A549 (cell line): ENCODE measurements at regions not wholly inside any gene's neighbourhood (a gene's known extent, or its start where the extent isn't known, plus 50 kb on each side); places are given as distances from the start of the nearest gene placed in this dataset.
A peak's percentile ranks its signal among the peaks of the same experiment; 100 is the strongest.

Experiments used
- ATAC-seq, 2 experiments: fragments of 200-7000 bp in 1 of 2; fragments of >200 bp in 1 of 2; cut with Nextera tagmentation in 1 of 2; cut with Tn5 transposase in 1 of 2; 3 replicates each; pipeline versions ENCODE4 v1.8.0 to v1.9.1; 2018 to 2020; ENCODE audit warnings: mild to moderate bottlenecking in 1 of 2, moderate library complexity in 1 of 2
- CTCF ChIA-PET: fragments of 300-600 bp; sonication (Branson Sonifier 250); formaldehyde crosslinking; extraction: SDS; loops from one replicate; lab custom pipeline; 2021; ENCODE audit warnings: antibody characterized with exemption, inconsistent platforms; lab: Yijun Ruan, JAX
- POLR2A ChIA-PET: fragments of 350-600 bp; formaldehyde crosslinking; extraction: SDS; loops from one replicate; lab custom pipeline; 2021; ENCODE audit warnings: antibody characterized with exemption, inconsistent platforms; lab: Yijun Ruan, JAX
- DNase-seq, 2 experiments: peaks; one replicate each; pipeline versions ENCODE4 v3.0.0 to v3.0.0-alpha.2; 2011 to 2016; ENCODE audit warnings: low read depth in 1 of 2, low spot score in 1 of 2
- FAIRE-seq: peaks from 2 replicates; lab custom pipeline; 2011; peaks lifted over from hg19 to GRCh38; lab: Jason Lieb, UNC
- H3K27ac ChIP-seq, 2 experiments: fragments of >200 bp; sonication (Bioruptor Twin); formaldehyde crosslinking; 3 replicates each; pipeline ENCODE4 v1.5.1; 2016 to 2017
- H3K4me1 ChIP-seq: fragments of >200 bp; sonication (Bioruptor Twin); formaldehyde crosslinking; 3 replicates; pipeline ENCODE4 v1.6.1; 2016
- H3K4me2 ChIP-seq: fragments of >200 bp; sonication (Bioruptor Twin); formaldehyde crosslinking; 3 replicates; pipeline ENCODE4 v1.6.1; 2016
- H3K4me3 ChIP-seq: fragments of >200 bp; sonication (Bioruptor Twin); formaldehyde crosslinking; 3 replicates; pipeline ENCODE4 v1.5.1; 2016
- H3K9me3 ChIP-seq: fragments of >200 bp; sonication (Bioruptor Twin); formaldehyde crosslinking; 3 replicates; pipeline ENCODE4 v1.6.1; 2016
- ESRRA ChIP-seq: fragments of 150-350 bp; IDR thresholded peaks from 2 replicates; pipeline ENCODE4 v1.6.1; 2014; ENCODE audit warnings: mild to moderate bottlenecking, low read length, borderline replicate concordance
- GATA3 ChIP-seq: IDR thresholded peaks from 2 replicates; pipeline ENCODE4 v1.6.1; 2012; ENCODE audit warnings: borderline replicate concordance
- HDAC2 ChIP-seq: fragments of 200-600 bp; sonication (generic); IDR thresholded peaks from 2 replicates; pipeline ENCODE4 v1.6.1; 2016
- JUN ChIP-seq, 2 experiments: fragments of >200 bp; sonication (Bioruptor Twin); formaldehyde crosslinking; IDR thresholded peaks; 2 replicates in 1 of 2; 3 replicates in 1 of 2; pipeline ENCODE4 v1.6.1; 2016 to 2017
- MAFK ChIP-seq: fragments of 450-650 bp; IDR thresholded peaks from 2 replicates; pipeline ENCODE4 v1.6.1; 2014; ENCODE audit not compliant: partially characterized antibody
- MAZ ChIP-seq: fragments of 150-350 bp; IDR thresholded peaks from 2 replicates; pipeline ENCODE4 v1.6.1; 2014; ENCODE audit warnings: antibody characterized with exemption, low read depth, low read length, borderline replicate concordance
- MYC ChIP-seq: IDR thresholded peaks from 2 replicates; pipeline ENCODE4 v1.6.1; 2012; ENCODE audit warnings: mild to moderate bottlenecking, inconsistent platforms, low read length, improper control_type of control experiment, borderline replicate concordance
- POLR2AphosphoS2 ChIP-seq: conservative IDR thresholded peaks from 2 replicates; pipeline ENCODE4 v1.6.1; 2012; ENCODE audit warnings: low read length, improper control_type of control experiment, inconsistent platforms
- RNF2 ChIP-seq: fragments of 200-600 bp; sonication (generic); IDR thresholded peaks from 2 replicates; pipeline ENCODE4 v1.6.1; 2016; ENCODE audit warnings: low read depth, mild to moderate bottlenecking, antibody characterized with exemption, moderate library complexity, borderline replicate concordance
- SREBF2 ChIP-seq: fragments of 450-650 bp; IDR thresholded peaks from 2 replicates; pipeline ENCODE4 v1.6.1; 2014; ENCODE audit warnings: mild to moderate bottlenecking, moderate library complexity
- TP53 ChIP-seq: fragments of 250-450 bp; sonication (Bioruptor Pico); IDR thresholded peaks from 2 replicates; pipeline ENCODE4 v1.5.0; 2021; ENCODE audit warnings: mild to moderate bottlenecking, moderate library complexity
- ZC3H11A ChIP-seq: fragments of 450-650 bp; IDR thresholded peaks from 2 replicates; pipeline ENCODE4 v1.6.1; 2014; ENCODE audit warnings: antibody characterized with exemption, mild to moderate bottlenecking
- WGBS: methylation state at CpG from one replicate; pipeline ENCODE4 v1.1.6; 2017; ENCODE audit errors: missing lambda C conversion rate; 5-methylcytosine and 5-hydroxymethylcytosine counted together
- TF ChIP-seq, protein P1 (sequence below): IDR thresholded peaks from 2 replicates; pipeline ENCODE4 v1.6.1; 2012
- TF ChIP-seq, protein P2 (sequence below): fragments of >200 bp; sonication (Bioruptor Twin); formaldehyde crosslinking; IDR thresholded peaks from 2 replicates; pipeline ENCODE4 v1.6.1; 2016
- TF ChIP-seq, protein P3 (sequence below): fragments of >200 bp; sonication (Bioruptor Twin); formaldehyde crosslinking; IDR thresholded peaks from 3 replicates; pipeline ENCODE4 v1.5.1; 2016
- TF ChIP-seq, protein P4 (sequence below): fragments of 200-600 bp; sonication (generic); IDR thresholded peaks from 2 replicates; pipeline ENCODE4 v1.6.1; 2016; ENCODE audit warnings: antibody characterized with exemption, mild to moderate bottlenecking, moderate library complexity

DNA sequence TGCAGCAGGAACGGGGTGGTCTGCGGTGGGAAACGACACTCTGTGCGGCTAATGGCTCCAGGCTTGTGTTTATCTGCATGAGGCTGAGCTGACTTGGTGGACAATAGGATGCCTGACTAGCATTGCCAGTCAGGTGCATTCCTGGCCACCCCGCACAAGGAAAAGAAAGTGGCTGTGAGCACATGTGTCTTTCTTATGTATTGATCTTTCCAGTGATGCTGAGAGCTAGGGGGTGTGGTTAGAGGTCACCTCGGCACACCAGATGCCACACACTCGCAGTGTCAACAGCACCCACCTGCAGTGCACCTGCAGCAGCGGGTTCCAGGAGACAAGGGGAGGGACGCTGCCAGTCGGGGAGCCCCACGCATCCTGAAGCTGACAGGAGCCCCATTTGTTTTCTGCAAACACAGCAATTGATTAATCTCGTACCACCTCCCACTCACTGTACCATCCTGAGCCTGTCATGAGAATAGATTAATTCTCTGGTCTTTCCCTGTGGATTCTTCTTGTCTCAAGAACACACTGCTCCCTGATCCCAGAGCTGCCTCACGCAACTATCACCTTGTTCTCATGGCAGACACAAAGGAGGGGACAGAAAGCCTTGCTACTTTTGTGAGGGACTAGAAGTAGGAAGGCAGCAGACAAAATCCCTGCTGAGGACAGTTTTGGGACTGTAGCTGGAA, 251.7 kb upstream of the WWC1 start:
- ATAC-seq (peak in 1 of 2 experiments; percentile 8; a peak in 1 of 6 replicates), DNase-seq (no peak), FAIRE-seq (no peak)
- WGBS = 1% methylated on average over 13 of the region's 13 CpGs
- Histone ChIP-seq H3K4me1 (0 out of 3 replicates have a peak, but pooled peaks cover 6% of the 10 kb centered on the region), H3K4me3 (peak overlapping the region; percentile 19; the same call in 2 of the 3 replicates), H3K27ac (no peak overlapping the region), H3K9me3 (no peaks in the 10 kb centered on the region), H3K4me2 (peak overlapping the region; percentile 50; the same call in 2 of the 3 replicates)
- ChIA-PET POLR2A (no interaction called here), CTCF (interaction anchor here (1.7 to 2.0 kb wide), 2 partner anchors 16 to 180 kb away, joined by 4 read pairs; no protein-coding TSS in a partner anchor)
- TF ChIP-seq ESRRA (no peak), MAZ (no peak), POLR2AphosphoS2 (no peak), RNF2 (no peak), GATA3 (no peak), TP53 (CRISPR knock-in tag) (no peak), ZC3H11A (no peak)
- TF ChIP-seq, protein P1, sequence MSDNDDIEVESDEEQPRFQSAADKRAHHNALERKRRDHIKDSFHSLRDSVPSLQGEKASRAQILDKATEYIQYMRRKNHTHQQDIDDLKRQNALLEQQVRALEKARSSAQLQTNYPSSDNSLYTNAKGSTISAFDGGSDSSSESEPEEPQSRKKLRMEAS = no peak
- TF ChIP-seq, protein P2, sequence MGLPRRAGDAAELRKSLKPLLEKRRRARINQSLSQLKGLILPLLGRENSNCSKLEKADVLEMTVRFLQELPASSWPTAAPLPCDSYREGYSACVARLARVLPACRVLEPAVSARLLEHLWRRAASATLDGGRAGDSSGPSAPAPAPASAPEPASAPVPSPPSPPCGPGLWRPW = no peak

DNA sequence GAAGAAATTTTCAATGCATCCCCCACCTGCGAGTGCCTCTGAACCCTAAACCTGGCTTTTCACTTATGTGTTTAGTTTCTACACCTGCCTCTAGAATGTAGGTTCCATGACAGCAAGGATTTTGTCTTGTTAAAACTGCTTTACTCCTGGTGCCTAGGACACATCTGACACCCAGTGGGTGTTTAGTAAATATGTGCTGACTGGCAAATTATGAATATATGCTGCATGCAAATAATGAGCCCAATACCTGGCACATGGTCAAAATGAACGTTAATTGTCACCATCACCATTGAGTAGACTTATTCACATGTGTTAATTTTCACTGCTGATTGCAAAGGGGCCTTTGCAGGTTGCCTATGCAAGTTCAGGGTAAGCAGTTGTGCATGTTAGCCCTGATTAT, 249.9 kb upstream of the WWC1 start:
- Histone ChIP-seq H3K4me2 (no peak overlapping the region), H3K4me1 (0 out of 3 replicates have a peak, but pooled peaks cover 6% of the 10 kb centered on the region), H3K9me3 (no peaks in the 10 kb centered on the region), H3K27ac (no peak overlapping the region), H3K4me3 (no peak overlapping the region)
- no peak for ATAC-seq
- WGBS = 7% methylated on average over 2 of the region's 2 CpGs
- FAIRE-seq = no peak
- ChIA-PET CTCF (interaction anchor here (1.6 kb wide), 1 partner anchor 178 kb away, joined by 3 read pairs; no protein-coding TSS in a partner anchor), POLR2A (no interaction called here)
- no peak for DNase-seq
- peak; percentile 90 for TF ChIP-seq MAFK
- no peak for TF ChIP-seq GATA3

DNA sequence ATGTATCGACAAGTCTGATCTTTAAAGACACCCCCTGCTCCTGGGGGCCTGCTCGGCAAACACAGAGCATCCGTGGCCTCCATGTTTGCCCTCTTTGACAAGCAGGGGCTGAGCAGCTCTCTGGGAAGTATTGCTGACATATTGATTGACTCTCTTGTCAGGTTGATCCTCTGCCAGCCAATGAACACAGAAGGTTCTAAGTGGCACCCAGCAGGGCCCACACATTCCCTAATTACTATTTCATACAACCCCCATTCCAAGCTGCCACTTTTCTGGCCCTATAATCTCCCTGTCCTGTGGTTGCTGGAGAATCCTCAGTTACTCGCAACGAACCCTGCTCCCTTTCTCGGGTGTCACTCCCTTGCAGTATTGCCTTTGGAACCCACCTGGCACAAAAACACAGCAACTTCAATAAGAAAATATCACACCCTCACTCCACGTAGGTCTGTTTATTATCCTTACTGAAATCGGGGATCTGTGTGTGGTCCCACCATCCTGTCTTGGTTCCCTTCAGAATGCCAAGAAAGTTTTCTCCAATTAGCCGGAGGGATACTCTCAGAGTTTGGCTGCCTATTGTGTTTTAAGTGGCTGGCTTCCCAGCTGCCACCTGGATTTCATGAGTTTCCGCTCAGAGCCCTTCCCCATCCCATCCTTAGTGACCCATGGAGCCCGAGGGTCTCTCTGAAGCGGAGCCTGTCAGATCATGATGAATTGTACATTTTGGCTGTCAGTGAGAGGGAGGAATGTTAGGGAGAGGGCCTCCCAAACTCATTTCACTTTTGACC, 249.0 kb upstream of the WWC1 start:
- ChIA-PET POLR2A (no interaction called here), CTCF (interaction anchor here (0.6 to 1.6 kb wide), 2 partner anchors 177 to 632 kb away, joined by 3 to 4 read pairs; no protein-coding TSS in a partner anchor)
- FAIRE-seq = no peak
- 17% methylated on average over 12 of the region's 12 CpGs for WGBS
- no peak overlapping the region for H3K4me2 ChIP-seq
- no peak for DNase-seq
- no peak for ATAC-seq
- no peaks in the 10 kb centered on the region for H3K9me3 ChIP-seq
- no peak for TF ChIP-seq MAFK
- TF ChIP-seq HDAC2 = no peak
- H3K27ac ChIP-seq = no peak overlapping the region
- H3K4me3 ChIP-seq = no peak overlapping the region
- 0 out of 3 replicates have a peak, but pooled peaks cover 6% of the 10 kb centered on the region for H3K4me1 ChIP-seq

DNA sequence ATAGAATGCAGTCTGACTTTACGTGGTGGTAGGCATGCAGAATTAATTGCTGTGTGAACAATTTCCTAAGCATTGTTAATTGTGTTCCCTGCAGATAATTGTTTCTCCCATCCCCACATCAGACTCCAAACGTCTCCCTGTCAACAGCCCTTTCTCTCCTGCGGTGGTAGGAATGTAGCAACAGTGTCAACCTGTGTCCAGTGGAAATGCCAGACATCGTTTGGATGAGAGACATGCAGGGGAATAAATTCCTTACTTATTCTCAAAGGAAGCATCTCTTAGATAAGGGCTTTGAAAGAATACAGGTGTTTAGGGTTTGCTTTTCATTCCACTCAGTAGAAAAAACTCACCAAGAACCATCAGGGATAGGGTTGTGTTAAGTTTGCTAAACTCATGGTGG, 245.3 kb upstream of the WWC1 start:
- WGBS = 9% methylated on average over 4 of the region's 4 CpGs
- DNase-seq = no peak
- no peak overlapping the region for H3K27ac ChIP-seq
- POLR2A ChIA-PET = no interaction called here
- no peak for TF ChIP-seq POLR2AphosphoS2
- TF ChIP-seq, protein P3, sequence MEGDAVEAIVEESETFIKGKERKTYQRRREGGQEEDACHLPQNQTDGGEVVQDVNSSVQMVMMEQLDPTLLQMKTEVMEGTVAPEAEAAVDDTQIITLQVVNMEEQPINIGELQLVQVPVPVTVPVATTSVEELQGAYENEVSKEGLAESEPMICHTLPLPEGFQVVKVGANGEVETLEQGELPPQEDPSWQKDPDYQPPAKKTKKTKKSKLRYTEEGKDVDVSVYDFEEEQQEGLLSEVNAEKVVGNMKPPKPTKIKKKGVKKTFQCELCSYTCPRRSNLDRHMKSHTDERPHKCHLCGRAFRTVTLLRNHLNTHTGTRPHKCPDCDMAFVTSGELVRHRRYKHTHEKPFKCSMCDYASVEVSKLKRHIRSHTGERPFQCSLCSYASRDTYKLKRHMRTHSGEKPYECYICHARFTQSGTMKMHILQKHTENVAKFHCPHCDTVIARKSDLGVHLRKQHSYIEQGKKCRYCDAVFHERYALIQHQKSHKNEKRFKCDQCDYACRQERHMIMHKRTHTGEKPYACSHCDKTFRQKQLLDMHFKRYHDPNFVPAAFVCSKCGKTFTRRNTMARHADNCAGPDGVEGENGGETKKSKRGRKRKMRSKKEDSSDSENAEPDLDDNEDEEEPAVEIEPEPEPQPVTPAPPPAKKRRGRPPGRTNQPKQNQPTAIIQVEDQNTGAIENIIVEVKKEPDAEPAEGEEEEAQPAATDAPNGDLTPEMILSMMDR = no peak
- TF ChIP-seq SREBF2 = no peak
- TF ChIP-seq TP53 (CRISPR knock-in tag) = no peak
- TF ChIP-seq, protein P4, sequence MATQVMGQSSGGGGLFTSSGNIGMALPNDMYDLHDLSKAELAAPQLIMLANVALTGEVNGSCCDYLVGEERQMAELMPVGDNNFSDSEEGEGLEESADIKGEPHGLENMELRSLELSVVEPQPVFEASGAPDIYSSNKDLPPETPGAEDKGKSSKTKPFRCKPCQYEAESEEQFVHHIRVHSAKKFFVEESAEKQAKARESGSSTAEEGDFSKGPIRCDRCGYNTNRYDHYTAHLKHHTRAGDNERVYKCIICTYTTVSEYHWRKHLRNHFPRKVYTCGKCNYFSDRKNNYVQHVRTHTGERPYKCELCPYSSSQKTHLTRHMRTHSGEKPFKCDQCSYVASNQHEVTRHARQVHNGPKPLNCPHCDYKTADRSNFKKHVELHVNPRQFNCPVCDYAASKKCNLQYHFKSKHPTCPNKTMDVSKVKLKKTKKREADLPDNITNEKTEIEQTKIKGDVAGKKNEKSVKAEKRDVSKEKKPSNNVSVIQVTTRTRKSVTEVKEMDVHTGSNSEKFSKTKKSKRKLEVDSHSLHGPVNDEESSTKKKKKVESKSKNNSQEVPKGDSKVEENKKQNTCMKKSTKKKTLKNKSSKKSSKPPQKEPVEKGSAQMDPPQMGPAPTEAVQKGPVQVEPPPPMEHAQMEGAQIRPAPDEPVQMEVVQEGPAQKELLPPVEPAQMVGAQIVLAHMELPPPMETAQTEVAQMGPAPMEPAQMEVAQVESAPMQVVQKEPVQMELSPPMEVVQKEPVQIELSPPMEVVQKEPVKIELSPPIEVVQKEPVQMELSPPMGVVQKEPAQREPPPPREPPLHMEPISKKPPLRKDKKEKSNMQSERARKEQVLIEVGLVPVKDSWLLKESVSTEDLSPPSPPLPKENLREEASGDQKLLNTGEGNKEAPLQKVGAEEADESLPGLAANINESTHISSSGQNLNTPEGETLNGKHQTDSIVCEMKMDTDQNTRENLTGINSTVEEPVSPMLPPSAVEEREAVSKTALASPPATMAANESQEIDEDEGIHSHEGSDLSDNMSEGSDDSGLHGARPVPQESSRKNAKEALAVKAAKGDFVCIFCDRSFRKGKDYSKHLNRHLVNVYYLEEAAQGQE = no peak
- TF ChIP-seq JUN (IDR thresholded peaks at IDR 0.05) = no peak
- TF ChIP-seq MYC = no peak
- TF ChIP-seq MAZ = no peak
- TF ChIP-seq GATA3 = no peak
- TF ChIP-seq, all 56 proteins: peak for 0
- FAIRE-seq (no peak), ATAC-seq (no peak)
- no peak overlapping the region for H3K4me3 ChIP-seq
- 0 out of 3 replicates have a peak, but pooled peaks cover 4% of the 10 kb centered on the region for H3K4me1 ChIP-seq
- CTCF ChIA-PET = interaction anchor here (0.6 to 3.5 kb wide), 10 partner anchors 10 to 622 kb away, joined by 3 to 43 read pairs (median 14); no protein-coding TSS in a partner anchor
- H3K4me2 ChIP-seq = no peak overlapping the region
- H3K9me3 ChIP-seq = no peaks in the 10 kb centered on the region
